Panc1 (cell line): ENCODE measurements at regions not wholly inside any gene's neighbourhood (a gene's known extent, or its start where the extent isn't known, plus 50 kb on each side); places are given as distances from the start of the nearest gene placed in this dataset.

Experiments
- ATAC-seq: fragments of 200-7000 bp; cut with Tn5 transposase; 2 replicates; pipeline ENCODE4 v1.9.1; 2020; ENCODE audit warnings: mild to moderate bottlenecking, moderate library complexity
- BruUV-seq: library from RNA; stranded (reverse); fragments of 400-500 nt; replicated peaks from 2 replicates; lab custom pipeline; 2021; lab: Mats Ljungman, UMichigan
- CTCF ChIA-PET: fragments of 300-600 bp; sonication (Branson Sonifier 250); formaldehyde crosslinking; loops from one replicate; lab custom pipeline; 2022; ENCODE audit warnings: antibody characterized with exemption; lab: Charles Lee
- POLR2A ChIA-PET: fragments of 300-600 bp; sonication (Branson Sonifier 250); formaldehyde crosslinking; loops from one replicate; lab custom pipeline; 2022; ENCODE audit warnings: antibody characterized with exemption; lab: Charles Lee
- DNase-seq: peaks from one replicate; pipeline ENCODE4 v3.0.0-alpha.2; 2010; ENCODE audit warnings: low read depth, low spot score
- H3K27ac ChIP-seq: 2 replicates; pipeline ENCODE4 v1.5.1; 2011; ENCODE audit warnings: mild to moderate bottlenecking, low read length, inconsistent platforms
- H3K27me3 ChIP-seq: fragments of 200-500 bp; sonication (Bioruptor generic); 2 replicates; pipeline ENCODE4 v1.6.0; 2014; ENCODE audit warnings: low read length, inconsistent platforms; ENCODE audit not compliant: control insufficient read depth, insufficient read depth
- H3K36me3 ChIP-seq: fragments of 200-500 bp; sonication (Bioruptor generic); 2 replicates; pipeline ENCODE4 v1.5.1; 2014; ENCODE audit warnings: inconsistent platforms, mild to moderate bottlenecking, low read length, moderate library complexity; ENCODE audit not compliant: control insufficient read depth, insufficient read depth
- H3K4me1 ChIP-seq: 2 replicates; pipeline ENCODE4 v1.5.1; 2011; ENCODE audit warnings: inconsistent platforms, mild to moderate bottlenecking, low read length, moderate library complexity; ENCODE audit not compliant: control insufficient read depth, insufficient read depth
- H3K4me3 ChIP-seq, 2 experiments: 2 replicates each; pipeline ENCODE4 v1.5.1; 2011 to 2012; ENCODE audit warnings: low read depth in 2 of 2, low read length in 2 of 2, mild to moderate bottlenecking in 2 of 2, inconsistent platforms in 1 of 2, moderate library complexity in 1 of 2
- H3K9me3 ChIP-seq: fragments of 200-500 bp; sonication (Bioruptor generic); 2 replicates; pipeline ENCODE4 v1.5.1; 2014; ENCODE audit warnings: low read depth, mild to moderate bottlenecking, inconsistent platforms, low read length, moderate library complexity; ENCODE audit not compliant: control insufficient read depth, insufficient read depth
- CTCF ChIP-seq: fragments of 450-650 bp; IDR thresholded peaks from 2 replicates; pipeline ENCODE4 v1.5.1; 2017; ENCODE audit warnings: mild to moderate bottlenecking
- POLR2AphosphoS5 ChIP-seq: IDR thresholded peaks from 2 replicates; pipeline ENCODE4 v1.6.1; 2012; ENCODE audit warnings: mild to moderate bottlenecking, low read depth, low read length, moderate library complexity
- SIN3A ChIP-seq: IDR thresholded peaks from 2 replicates; pipeline ENCODE4 v1.6.1; 2012; ENCODE audit warnings: low read depth, mild to moderate bottlenecking, low read length, moderate library complexity, borderline replicate concordance; ENCODE audit not compliant: insufficient read depth
- TCF7L2 ChIP-seq: IDR thresholded peaks from 2 replicates; pipeline ENCODE4 v1.6.1; 2011; ENCODE audit warnings: mild to moderate bottlenecking, low read depth, low read length, inconsistent platforms
- in situ Hi-C: cut with HindIII; loops from 2 replicates; pipeline ENCODE4 v1.10.0; 2016; ENCODE audit warnings: low sequenced_read_pairs, low pct_unique_long_range_greater_than_20kb
- intact Hi-C: fragments of 100-400 bp; cut with micrococcal nuclease; formaldehyde crosslinking; loops from one replicate; pipeline ENCODE4 v1.10.0; 2022; ENCODE audit not compliant: unreplicated experiment
- TF ChIP-seq, protein P1 (sequence below), 2 experiments: IDR thresholded peaks; 2 replicates each; pipeline ENCODE4 v1.6.1; 2011 to 2012; ENCODE audit warnings: low read depth in 2 of 2, control low read depth in 1 of 2, low read length in 1 of 2, mild to moderate bottlenecking in 1 of 2, moderate library complexity in 1 of 2; ENCODE audit not compliant: insufficient read depth in 1 of 2

DNA sequence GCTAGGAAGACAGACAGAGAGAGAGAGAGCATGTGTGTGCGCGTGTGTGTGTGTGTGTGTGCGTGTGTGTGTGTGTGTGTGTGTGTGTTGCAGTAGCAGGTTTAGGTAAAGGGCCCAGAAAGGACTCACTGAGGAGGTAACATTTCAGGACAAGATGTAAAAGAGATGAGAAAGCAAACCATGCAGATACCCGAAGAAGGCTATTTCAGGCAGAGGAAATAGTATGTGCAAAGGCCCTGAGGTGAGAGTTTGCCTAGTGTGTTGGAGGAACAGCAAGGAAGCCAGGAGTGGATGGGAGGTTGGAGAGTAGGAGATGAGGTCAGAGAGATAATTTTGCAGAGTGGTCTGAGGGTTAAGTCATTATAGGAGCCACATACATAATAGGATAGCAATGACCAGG, 754.3 kb upstream of the TBX3 start:
- H3K27me3 ChIP-seq, result no peaks in the 10 kb centered on the region
- no peak for TF ChIP-seq SIN3A
- TF ChIP-seq POLR2AphosphoS5, result no peak
- no peak for TF ChIP-seq TCF7L2
- TF ChIP-seq CTCF, result no peak
- TF ChIP-seq, protein P1, sequence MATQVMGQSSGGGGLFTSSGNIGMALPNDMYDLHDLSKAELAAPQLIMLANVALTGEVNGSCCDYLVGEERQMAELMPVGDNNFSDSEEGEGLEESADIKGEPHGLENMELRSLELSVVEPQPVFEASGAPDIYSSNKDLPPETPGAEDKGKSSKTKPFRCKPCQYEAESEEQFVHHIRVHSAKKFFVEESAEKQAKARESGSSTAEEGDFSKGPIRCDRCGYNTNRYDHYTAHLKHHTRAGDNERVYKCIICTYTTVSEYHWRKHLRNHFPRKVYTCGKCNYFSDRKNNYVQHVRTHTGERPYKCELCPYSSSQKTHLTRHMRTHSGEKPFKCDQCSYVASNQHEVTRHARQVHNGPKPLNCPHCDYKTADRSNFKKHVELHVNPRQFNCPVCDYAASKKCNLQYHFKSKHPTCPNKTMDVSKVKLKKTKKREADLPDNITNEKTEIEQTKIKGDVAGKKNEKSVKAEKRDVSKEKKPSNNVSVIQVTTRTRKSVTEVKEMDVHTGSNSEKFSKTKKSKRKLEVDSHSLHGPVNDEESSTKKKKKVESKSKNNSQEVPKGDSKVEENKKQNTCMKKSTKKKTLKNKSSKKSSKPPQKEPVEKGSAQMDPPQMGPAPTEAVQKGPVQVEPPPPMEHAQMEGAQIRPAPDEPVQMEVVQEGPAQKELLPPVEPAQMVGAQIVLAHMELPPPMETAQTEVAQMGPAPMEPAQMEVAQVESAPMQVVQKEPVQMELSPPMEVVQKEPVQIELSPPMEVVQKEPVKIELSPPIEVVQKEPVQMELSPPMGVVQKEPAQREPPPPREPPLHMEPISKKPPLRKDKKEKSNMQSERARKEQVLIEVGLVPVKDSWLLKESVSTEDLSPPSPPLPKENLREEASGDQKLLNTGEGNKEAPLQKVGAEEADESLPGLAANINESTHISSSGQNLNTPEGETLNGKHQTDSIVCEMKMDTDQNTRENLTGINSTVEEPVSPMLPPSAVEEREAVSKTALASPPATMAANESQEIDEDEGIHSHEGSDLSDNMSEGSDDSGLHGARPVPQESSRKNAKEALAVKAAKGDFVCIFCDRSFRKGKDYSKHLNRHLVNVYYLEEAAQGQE (IDR thresholded peaks at IDR 0.05; ENCODE audit: insufficient read depth in 1 of 2, low read depth in 2 of 2, low read length in 1 of 2), result no peak
- in situ Hi-C loops, result no loop called here
- no peak overlapping the region for H3K4me3 ChIP-seq
- BruUV-seq, result no TSS peak
- POLR2A ChIA-PET, result no interaction called here
- no peak overlapping the region for H3K27ac ChIP-seq
- no peaks in the 10 kb centered on the region for H3K9me3 ChIP-seq
- no peaks in the 10 kb centered on the region for H3K4me1 ChIP-seq
- DNase-seq, result no peak
- no peak for ATAC-seq
- CTCF ChIA-PET, result no interaction called here
- intact Hi-C loops, result no loop called here
- no peaks in the 10 kb centered on the region for H3K36me3 ChIP-seq

DNA sequence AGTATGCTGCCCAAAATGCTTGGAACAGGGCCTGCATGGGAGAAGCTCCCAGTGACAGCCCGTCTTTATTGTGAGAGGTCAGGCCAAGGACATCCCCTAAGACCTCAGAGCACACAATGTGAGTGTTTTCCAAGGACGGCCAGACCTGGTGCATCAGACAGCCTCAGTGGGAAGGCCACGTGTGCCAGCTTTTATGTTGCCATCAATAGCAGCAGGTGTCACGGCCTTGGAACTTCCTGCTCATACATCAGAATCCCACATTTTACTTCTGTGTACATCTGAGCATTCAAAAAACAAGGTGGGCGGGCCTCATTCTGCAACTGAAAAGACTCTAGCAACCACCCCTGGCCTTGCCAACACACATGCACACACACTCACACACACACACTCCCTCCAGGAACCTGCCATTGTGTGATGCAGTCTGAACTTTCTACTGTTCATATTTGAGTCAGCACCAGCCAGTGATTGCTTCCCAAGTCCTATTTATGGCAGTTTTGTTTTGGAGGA, 753.1 kb upstream of the TBX3 start:
- ATAC-seq, result no peak
- no peaks in the 10 kb centered on the region for H3K36me3 ChIP-seq
- in situ Hi-C loops, result no loop called here
- BruUV-seq, result no TSS peak
- TF ChIP-seq POLR2AphosphoS5, result no peak
- TF ChIP-seq TCF7L2, result no peak
- no peak for TF ChIP-seq SIN3A
- no peak for TF ChIP-seq CTCF
- TF ChIP-seq, protein P1 (IDR thresholded peaks at IDR 0.05; ENCODE audit: insufficient read depth in 1 of 2, low read depth in 2 of 2, low read length in 1 of 2), result no peak
- DNase-seq, result no peak
- no peak overlapping the region for H3K27ac ChIP-seq
- ChIA-PET CTCF (no interaction called here), POLR2A (no interaction called here)
- H3K27me3 ChIP-seq, result no peaks in the 10 kb centered on the region
- no peaks in the 10 kb centered on the region for H3K9me3 ChIP-seq
- intact Hi-C loops, result no loop called here
- H3K4me3 ChIP-seq, result no peak overlapping the region
- H3K4me1 ChIP-seq, result no peaks in the 10 kb centered on the region
